ENCODE measurements at regions not wholly inside any gene's neighbourhood (a gene's known extent, or its start where the extent isn't known, plus 50 kb on each side); places are given as distances from the start of the nearest gene placed in this dataset.

GRCh38 chr3:148315756-148316155 lies 381.9 kb upstream of the AGTR1 start:
- H3K4me1 ChIP-seq = no peaks in the 10 kb centered on the region
- H3K9me3 ChIP-seq = no peaks in the 10 kb centered on the region
- no peak overlapping the region for H3K4me3 ChIP-seq
- intact Hi-C loops (cut with DNase I) = no loop called here
- TF ChIP-seq CTCF (IDR thresholded peaks at IDR 0.05) = no peak
- no peaks in the 10 kb centered on the region for H3K36me3 ChIP-seq
- DNase-seq (ENCODE audit: low spot score in 2 of 2) = no peak
- no peaks in the 10 kb centered on the region for H3K27me3 ChIP-seq
- H3K27ac ChIP-seq = no peak overlapping the region

DNA sequence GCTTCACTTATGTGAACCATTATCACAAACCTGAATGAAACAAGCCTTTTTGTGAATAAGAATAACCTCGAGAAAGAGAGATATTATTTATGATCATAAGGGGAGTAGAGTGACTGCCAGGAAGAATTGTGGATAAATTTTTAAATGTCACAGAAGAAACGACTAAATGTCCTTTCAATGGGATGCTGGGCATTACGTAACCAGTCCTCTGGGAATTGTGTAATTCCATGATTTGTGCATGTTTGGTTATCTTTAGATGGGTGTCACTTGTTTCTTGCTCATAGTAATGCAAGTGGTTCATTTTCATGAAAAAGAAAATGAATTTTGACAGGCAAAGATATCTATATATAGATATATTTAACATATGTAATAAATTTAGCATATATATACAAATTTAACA lies 379.5 kb upstream of the AGTR1 start:
- no peaks in the 10 kb centered on the region for H3K27me3 ChIP-seq
- no peaks in the 10 kb centered on the region for H3K4me1 ChIP-seq
- intact Hi-C loops (cut with DNase I) = no loop called here
- no peak for TF ChIP-seq CTCF (IDR thresholded peaks at IDR 0.05)
- H3K4me3 ChIP-seq = no peak overlapping the region
- no peaks in the 10 kb centered on the region for H3K9me3 ChIP-seq
- no peaks in the 10 kb centered on the region for H3K36me3 ChIP-seq
- no peak overlapping the region for H3K27ac ChIP-seq
- DNase-seq (ENCODE audit: low spot score in 2 of 2) = no peak

DNA sequence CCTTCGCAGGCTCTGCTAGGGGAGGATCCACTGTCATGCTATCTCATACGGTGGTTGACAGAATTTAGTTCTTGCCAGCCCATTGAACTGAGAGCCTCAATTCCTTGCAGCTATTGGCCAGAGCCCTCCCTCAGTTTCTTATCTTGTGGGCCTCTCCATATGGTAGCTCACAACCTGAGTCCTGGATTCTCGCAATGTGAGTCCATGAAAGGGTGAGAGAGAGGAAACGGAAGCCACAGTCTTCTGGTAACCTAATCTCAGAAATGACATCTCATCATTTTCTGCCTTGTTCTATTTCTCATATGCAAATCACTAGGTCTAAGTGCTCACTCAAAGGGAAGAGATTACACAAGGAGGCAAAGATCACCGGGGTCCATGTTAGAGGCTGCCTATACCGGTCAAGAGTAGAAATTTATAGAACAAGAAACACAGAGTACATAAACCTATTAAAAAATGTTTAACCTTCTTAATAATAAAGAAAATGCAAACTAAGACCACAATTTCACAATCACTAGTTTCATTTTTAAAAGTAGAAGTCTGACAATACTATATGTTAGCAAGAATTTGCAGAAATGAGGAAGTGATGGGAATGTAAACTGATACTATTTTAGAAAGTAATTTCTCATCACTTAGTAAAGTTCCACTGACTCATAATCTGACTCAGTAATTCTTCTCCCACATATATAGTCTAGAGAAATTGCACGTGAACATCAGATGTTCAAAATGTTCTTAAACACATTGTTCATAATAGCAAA lies 378.4 kb upstream of the AGTR1 start:
- no peaks in the 10 kb centered on the region for H3K27me3 ChIP-seq
- no peak for DNase-seq (ENCODE audit: low spot score in 2 of 2)
- no peak overlapping the region for H3K4me3 ChIP-seq
- H3K27ac ChIP-seq = no peak overlapping the region
- intact Hi-C loops (cut with DNase I) = no loop called here
- no peaks in the 10 kb centered on the region for H3K4me1 ChIP-seq
- no peak for TF ChIP-seq CTCF (IDR thresholded peaks at IDR 0.05)
- no peaks in the 10 kb centered on the region for H3K36me3 ChIP-seq
- no peaks in the 10 kb centered on the region for H3K9me3 ChIP-seq

GRCh38 chr3:148319960-148320359 lies 377.7 kb upstream of the AGTR1 start:
- intact Hi-C loops (cut with DNase I) = no loop called here
- no peak for TF ChIP-seq CTCF (IDR thresholded peaks at IDR 0.05)

DNA sequence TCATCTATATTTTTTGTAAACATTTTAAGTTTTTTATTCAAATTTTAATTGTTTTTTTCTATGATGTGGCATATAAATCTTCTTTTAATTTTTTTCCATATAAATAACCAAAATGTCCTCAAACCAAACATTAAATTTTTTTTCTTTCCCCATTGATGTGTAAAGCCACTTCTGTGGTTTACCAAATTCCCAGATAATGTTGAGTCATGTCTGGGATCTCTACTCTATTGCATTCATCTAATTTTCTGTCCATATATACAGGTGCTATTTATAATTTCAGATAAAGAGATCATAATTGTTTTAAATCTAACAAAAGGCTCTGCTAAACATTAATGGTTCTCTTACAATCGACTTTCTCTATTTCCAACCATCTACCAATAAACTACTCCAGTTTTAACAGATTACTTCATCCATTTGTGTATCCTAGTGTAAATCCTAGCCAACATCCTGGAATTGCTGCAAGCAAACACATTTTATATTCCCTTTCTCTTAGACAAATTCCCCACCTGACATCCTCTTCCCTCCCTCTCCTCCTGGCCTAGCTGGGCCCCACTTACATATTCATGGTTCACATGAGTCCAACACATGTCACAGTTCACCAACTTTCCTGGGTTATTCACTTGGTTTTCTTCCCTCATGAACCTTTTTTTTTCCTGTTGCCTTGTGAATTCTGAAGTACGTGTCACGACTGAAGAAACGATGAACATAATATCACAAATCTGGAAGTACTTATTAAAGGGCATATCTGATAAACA lies 368.0 kb upstream of the AGTR1 start:
- Histone ChIP-seq H3K9me3 (no peaks in the 10 kb centered on the region), H3K4me1 (no peaks in the 10 kb centered on the region), H3K27ac (no peak overlapping the region), H3K27me3 (no peaks in the 10 kb centered on the region), H3K36me3 (no peaks in the 10 kb centered on the region), H3K4me3 (no peak overlapping the region)
- no peak for DNase-seq (ENCODE audit: low spot score in 2 of 2)
- TF ChIP-seq CTCF (IDR thresholded peaks at IDR 0.05) = no peak
- intact Hi-C loops (cut with DNase I) = no loop called here

More at GRCh38 chr3:148319960-148320359, 377.7 kb upstream of the AGTR1 start:
- DNase-seq (ENCODE audit: low spot score in 2 of 2) = no peak
- H3K27ac ChIP-seq = no peak overlapping the region
- no peak overlapping the region for H3K4me3 ChIP-seq
- H3K4me1 ChIP-seq = no peaks in the 10 kb centered on the region
- H3K36me3 ChIP-seq = no peaks in the 10 kb centered on the region
- H3K27me3 ChIP-seq = no peaks in the 10 kb centered on the region
- no peaks in the 10 kb centered on the region for H3K9me3 ChIP-seq

All from ascending aorta (tissue), 2 donors.